Stomach (tissue), 8 donors: ENCODE measurements at regions not wholly inside any gene's neighbourhood (a gene's known extent, or its start where the extent isn't known, plus 50 kb on each side); places are given as distances from the start of the nearest gene placed in this dataset.
"Not testable (repeated sequence)": the region's sequence is repeated elsewhere in the genome, so short reads cannot be mapped to it uniquely, and the experiment has no call there.

Experiments used
- DNase-seq, 2 donors: peaks; one replicate each; pipeline versions ENCODE4 v3.0.0 to v3.0.0-alpha.2; 2013 to 2019
- H3K27ac ChIP-seq, 5 donors: fragments of 200-600 bp in 4 of 5; sonication (generic) in 4 of 5; one replicate each; pipeline ENCODE4 v1.5.1; 2013 to 2019; ENCODE audit warnings: mild to moderate bottlenecking in 1 of 5, moderate library complexity in 1 of 5
- H3K27me3 ChIP-seq, 3 donors: fragments of 200-600 bp; sonication (generic); one replicate each; pipeline ENCODE4 v1.5.1; 2017 to 2019; ENCODE audit warnings: mixed run types in 1 of 3
- H3K36me3 ChIP-seq, 4 donors: fragments of 200-600 bp; sonication (generic); 1 replicate in 3 of 4; 2 replicates in 1 of 4; pipeline ENCODE4 v1.5.1; 2016 to 2019
- H3K4me1 ChIP-seq, 4 donors: fragments of 200-600 bp; sonication (generic); one replicate each; pipeline ENCODE4 v1.5.1; 2016 to 2019
- H3K4me3 ChIP-seq, 4 donors: fragments of 200-600 bp; sonication (generic) in 3 of 4; one replicate each; pipeline ENCODE4 v1.5.1; 2016 to 2019; ENCODE audit warnings: mild to moderate bottlenecking in 1 of 4
- H3K9me3 ChIP-seq, 4 donors: fragments of 200-600 bp; sonication (generic); one replicate each; pipeline ENCODE4 v1.5.1; 2016 to 2019
- EP300 ChIP-seq: sonication (generic); formaldehyde crosslinking; IDR thresholded peaks from one replicate; pipeline ENCODE4 v1.6.1; 2017; ENCODE audit warnings: antibody characterized with exemption
- POLR2A ChIP-seq, 4 donors: fragments of 450-650 bp; IDR thresholded peaks; one replicate each; pipeline ENCODE4 v1.6.1; 2016; ENCODE audit warnings: antibody characterized with exemption in 4 of 4, control low read depth in 2 of 4, mild to moderate bottlenecking in 1 of 4, moderate library complexity in 1 of 4
- POLR2AphosphoS5 ChIP-seq, 3 donors: sonication (generic); formaldehyde crosslinking; IDR thresholded peaks; one replicate each; pipeline ENCODE4 v1.6.1; 2016; ENCODE audit warnings: antibody characterized with exemption in 3 of 3
- WGBS, 5 donors: extraction: QIAGEN DNeasy Blood & Tissue Kit in 3 of 5; methylation state at CpG; one replicate each; pipeline versions ENCODE4 v1.1.5 to v1.1.7; 2013 to 2018; 5-methylcytosine and 5-hydroxymethylcytosine counted together
- intact Hi-C: fragments of 100-400 bp; cut with DNase I; formaldehyde crosslinking; loops from one replicate; pipeline ENCODE4 v1.15.1; 2023; ENCODE audit warnings: low total_unique reads
- TF ChIP-seq, protein P1 (sequence below), 7 experiments: fragments of 450-650 bp in 4 of 7; fragments of 200-600 bp in 3 of 7; sonication (generic) in 3 of 7; IDR thresholded peaks; one replicate each; pipeline ENCODE4 v1.5.1; 2016 to 2019; ENCODE audit warnings: antibody characterized with exemption in 7 of 7, control low read depth in 2 of 7, mild to moderate bottlenecking in 1 of 7
- donor health status: healthy with polysubstance abuse.
- donor health status: Bipolar disorder and iron deficiency.
- donor health status: healthy.

DNA sequence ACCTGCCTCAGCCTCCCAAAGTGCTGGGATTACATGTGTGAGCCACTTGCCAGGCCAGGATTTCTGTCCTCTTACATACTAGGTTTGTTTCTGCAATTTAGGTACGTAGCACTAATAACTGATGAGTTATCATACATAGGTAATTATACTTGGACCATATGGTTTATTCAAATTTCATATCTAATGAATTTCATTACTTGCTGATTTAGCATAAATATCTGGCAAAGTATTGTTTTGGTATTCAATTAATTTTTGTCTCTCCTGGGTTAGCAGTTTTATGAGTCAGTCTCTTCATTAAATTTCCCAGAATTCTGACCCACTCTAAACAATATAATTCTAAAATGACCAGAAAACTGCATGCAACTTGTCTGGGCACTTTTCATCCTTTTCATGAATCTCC is 2146.5 kb downstream of the TP53TG3F start:
- Histone ChIP-seq H3K27me3 (no peaks in the 10 kb centered on the region), H3K4me1 (no peaks in the 10 kb centered on the region), H3K9me3 (peaks cover 0 to 27% (median 5%) of the 10 kb centered on the region in 4 donors), H3K27ac (no peak overlapping the region), H3K36me3 (no peaks in the 10 kb centered on the region), H3K4me3 (no peak overlapping the region)
- intact Hi-C loops: loop anchor here (10.0 kb wide), 1 partner anchor 51 kb away; no protein-coding TSS in a partner anchor
- TF ChIP-seq POLR2A (IDR thresholded peaks at IDR 0.05) (no peak), EP300 (no peak), POLR2AphosphoS5 (IDR thresholded peaks at IDR 0.05) (no peak)
- TF ChIP-seq, protein P1, sequence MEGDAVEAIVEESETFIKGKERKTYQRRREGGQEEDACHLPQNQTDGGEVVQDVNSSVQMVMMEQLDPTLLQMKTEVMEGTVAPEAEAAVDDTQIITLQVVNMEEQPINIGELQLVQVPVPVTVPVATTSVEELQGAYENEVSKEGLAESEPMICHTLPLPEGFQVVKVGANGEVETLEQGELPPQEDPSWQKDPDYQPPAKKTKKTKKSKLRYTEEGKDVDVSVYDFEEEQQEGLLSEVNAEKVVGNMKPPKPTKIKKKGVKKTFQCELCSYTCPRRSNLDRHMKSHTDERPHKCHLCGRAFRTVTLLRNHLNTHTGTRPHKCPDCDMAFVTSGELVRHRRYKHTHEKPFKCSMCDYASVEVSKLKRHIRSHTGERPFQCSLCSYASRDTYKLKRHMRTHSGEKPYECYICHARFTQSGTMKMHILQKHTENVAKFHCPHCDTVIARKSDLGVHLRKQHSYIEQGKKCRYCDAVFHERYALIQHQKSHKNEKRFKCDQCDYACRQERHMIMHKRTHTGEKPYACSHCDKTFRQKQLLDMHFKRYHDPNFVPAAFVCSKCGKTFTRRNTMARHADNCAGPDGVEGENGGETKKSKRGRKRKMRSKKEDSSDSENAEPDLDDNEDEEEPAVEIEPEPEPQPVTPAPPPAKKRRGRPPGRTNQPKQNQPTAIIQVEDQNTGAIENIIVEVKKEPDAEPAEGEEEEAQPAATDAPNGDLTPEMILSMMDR (IDR thresholded peaks at IDR 0.05): no peak
- no peak for DNase-seq
- WGBS, 5 donors: 44 to 66% (median 58%) methylated on average over 1 of the region's 1 CpG

DNA sequence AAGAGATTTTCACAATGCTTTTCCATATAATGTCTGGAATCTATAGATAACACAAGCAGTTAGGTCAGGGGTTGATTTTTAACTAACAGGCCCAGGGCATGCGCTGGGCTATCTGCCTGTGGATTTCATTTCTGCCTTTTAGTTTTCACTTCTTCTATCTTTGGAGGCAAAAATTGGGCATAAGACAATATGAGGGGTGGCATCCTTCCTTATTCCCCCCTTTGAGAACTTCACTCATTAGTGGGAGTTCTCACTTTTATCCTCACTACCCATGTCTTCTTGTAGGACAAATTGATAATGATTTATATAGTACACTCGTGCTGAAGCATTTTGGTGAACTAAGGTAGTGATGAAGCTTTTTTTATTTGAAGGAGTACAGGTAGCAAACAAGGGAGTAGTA is 2155.5 kb downstream of the TP53TG3F start:
- H3K36me3 ChIP-seq, intact Hi-C loops, H3K27ac ChIP-seq, H3K4me1 ChIP-seq, H3K4me3 ChIP-seq, DNase-seq, H3K27me3 ChIP-seq: not testable (repeated sequence)
- H3K9me3 ChIP-seq: peaks cover 12 to 47% (median 38%) of the 10 kb centered on the region in 4 donors
- WGBS, 5 donors: 34 to 60% (median 51%) methylated on average over 2 of the region's 2 CpGs

DNA sequence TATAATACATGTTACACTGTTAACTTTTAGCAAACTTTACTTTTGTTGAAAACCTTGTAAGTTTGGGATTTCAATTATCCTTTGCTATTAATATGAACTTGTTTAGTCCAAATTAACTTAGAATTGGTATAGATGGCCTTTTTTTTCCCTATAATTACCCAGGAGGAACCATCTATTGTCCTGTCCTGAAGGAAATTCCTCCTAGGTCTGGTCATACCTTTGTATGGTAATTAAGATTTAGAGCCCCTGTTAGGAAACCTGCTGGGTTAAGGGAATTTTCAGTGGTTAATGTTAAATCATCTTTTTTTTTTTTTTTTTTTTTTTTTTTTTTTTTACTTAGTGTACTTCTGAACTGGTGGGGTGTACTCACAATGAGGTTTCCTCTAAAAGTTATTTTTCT is 2159.8 kb downstream of the TP53TG3F start:
- intact Hi-C loops, H3K27me3 ChIP-seq, H3K36me3 ChIP-seq, H3K27ac ChIP-seq, H3K4me3 ChIP-seq, DNase-seq, H3K4me1 ChIP-seq: not testable (repeated sequence)
- H3K9me3 ChIP-seq: peaks cover 11 to 78% (median 62%) of the 10 kb centered on the region in 4 donors

DNA sequence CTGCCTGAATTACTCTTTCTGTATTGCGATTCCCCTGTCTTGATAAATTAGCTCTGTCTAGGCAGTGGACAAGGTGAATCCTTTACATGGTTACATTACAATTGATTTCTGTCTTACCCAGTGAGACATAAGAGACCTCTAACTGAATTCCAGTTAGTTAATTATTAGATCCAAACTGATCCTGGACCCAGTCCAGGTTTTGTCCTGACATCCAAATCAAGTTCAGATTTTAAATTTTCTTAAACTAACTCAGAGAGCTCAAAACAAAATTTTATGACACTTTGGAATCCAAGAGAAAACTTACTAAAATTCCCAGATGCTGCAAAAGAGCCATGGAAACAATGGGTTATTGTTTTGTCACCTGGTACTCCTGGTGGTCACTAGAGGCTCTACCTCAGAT is 2166.6 kb downstream of the TP53TG3F start:
- TF ChIP-seq EP300: no peak
- TF ChIP-seq POLR2AphosphoS5 (IDR thresholded peaks at IDR 0.05): no peak
- no peak for TF ChIP-seq POLR2A (IDR thresholded peaks at IDR 0.05)
- TF ChIP-seq, protein P1 (IDR thresholded peaks at IDR 0.05): no peak
- Histone ChIP-seq H3K27me3 (no peaks in the 10 kb centered on the region), H3K4me1 (no peaks in the 10 kb centered on the region), H3K9me3 (peaks cover 0 to 58% (median 35%) of the 10 kb centered on the region in 4 donors), H3K27ac (no peak overlapping the region), H3K36me3 (no peaks in the 10 kb centered on the region), H3K4me3 (no peak overlapping the region)
- intact Hi-C loops: no loop called here
- WGBS, 5 donors: 58 to 85% (median 64%) methylated on average over 1 of the region's 1 CpG
- DNase-seq: no peak

DNA sequence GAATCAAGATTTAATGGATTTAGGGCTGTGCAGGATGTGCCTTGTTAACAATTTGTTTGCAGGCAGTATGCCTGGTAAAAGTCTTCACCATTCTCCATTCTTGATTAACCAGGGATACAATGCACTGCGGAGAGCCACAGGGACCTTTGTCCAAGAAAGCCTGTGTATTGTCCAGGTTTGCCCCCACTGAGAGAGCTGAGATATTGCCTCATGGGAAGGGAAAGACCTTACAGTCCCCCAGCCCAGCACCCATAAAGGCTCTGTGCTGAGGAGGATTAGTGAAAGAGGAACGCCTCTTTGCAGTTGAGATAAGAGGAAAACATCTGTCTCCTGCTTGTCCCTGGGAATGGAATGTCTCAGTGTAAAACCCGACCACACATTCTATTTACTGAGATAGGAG is 2169.6 kb downstream of the TP53TG3F start:
- DNase-seq: no peak
- Histone ChIP-seq H3K4me3 (no peak overlapping the region), H3K9me3 (peaks cover 0 to 42% (median 21%) of the 10 kb centered on the region in 4 donors), H3K27ac (no peak overlapping the region), H3K4me1 (no peaks in the 10 kb centered on the region), H3K36me3 (no peaks in the 10 kb centered on the region), H3K27me3 (no peaks in the 10 kb centered on the region)
- intact Hi-C loops: no loop called here
- TF ChIP-seq POLR2A (IDR thresholded peaks at IDR 0.05) (no peak), EP300 (no peak), POLR2AphosphoS5 (IDR thresholded peaks at IDR 0.05) (no peak)
- TF ChIP-seq, protein P1 (IDR thresholded peaks at IDR 0.05): no peak
- WGBS, 5 donors: 62 to 72% (median 66%) methylated on average over 3 of the region's 3 CpGs
